ENCODE measurements at regions not wholly inside any gene's neighbourhood (a gene's known extent, or its start where the extent isn't known, plus 50 kb on each side); places are given as distances from the start of the nearest gene placed in this dataset.
"Not testable (repeated sequence)": the region's sequence is repeated elsewhere in the genome, so short reads cannot be mapped to it uniquely, and the experiment has no call there.

GRCh38 chr2:236354973-236355595 is 90.9 kb upstream of the ASB18 start:
- intact Hi-C loops (cut with micrococcal nuclease) = no loop called here
- H3K27me3 Mint-ChIP-seq (ENCODE audit: low read depth in 2 of 2) = peaks cover 8 to 9% of the 10 kb centered on the region in 2 donors
- ATAC-seq (no peak), DNase-seq (no peak)
- TF ChIP-seq, protein P1, sequence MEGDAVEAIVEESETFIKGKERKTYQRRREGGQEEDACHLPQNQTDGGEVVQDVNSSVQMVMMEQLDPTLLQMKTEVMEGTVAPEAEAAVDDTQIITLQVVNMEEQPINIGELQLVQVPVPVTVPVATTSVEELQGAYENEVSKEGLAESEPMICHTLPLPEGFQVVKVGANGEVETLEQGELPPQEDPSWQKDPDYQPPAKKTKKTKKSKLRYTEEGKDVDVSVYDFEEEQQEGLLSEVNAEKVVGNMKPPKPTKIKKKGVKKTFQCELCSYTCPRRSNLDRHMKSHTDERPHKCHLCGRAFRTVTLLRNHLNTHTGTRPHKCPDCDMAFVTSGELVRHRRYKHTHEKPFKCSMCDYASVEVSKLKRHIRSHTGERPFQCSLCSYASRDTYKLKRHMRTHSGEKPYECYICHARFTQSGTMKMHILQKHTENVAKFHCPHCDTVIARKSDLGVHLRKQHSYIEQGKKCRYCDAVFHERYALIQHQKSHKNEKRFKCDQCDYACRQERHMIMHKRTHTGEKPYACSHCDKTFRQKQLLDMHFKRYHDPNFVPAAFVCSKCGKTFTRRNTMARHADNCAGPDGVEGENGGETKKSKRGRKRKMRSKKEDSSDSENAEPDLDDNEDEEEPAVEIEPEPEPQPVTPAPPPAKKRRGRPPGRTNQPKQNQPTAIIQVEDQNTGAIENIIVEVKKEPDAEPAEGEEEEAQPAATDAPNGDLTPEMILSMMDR (IDR thresholded peaks at IDR 0.05) = no peak
- Histone ChIP-seq H3K27ac (ENCODE audit: low read length) (no peak overlapping the region), H3K36me3 (ENCODE audit: control insufficient read depth, insufficient read depth, low read length) (no peaks in the 10 kb centered on the region), H3K27me3 (ENCODE audit: control insufficient read depth, insufficient read depth, low read length) (peaks cover 2% of the 10 kb centered on the region), H3K4me3 (ENCODE audit: low read length) (no peak overlapping the region), H3K4me1 (ENCODE audit: control insufficient read depth, insufficient read depth, low read length) (peaks cover 7% of the 10 kb centered on the region), H3K9me3 (ENCODE audit: control insufficient read depth, insufficient read depth, low read length) (no peaks in the 10 kb centered on the region)
- H3K4me1 Mint-ChIP-seq = peaks cover 14% of the 10 kb centered on the region in 2 donors
- H3K4me3 Mint-ChIP-seq = no peak overlapping the region
- H3K27ac Mint-ChIP-seq = no peak overlapping the region
- WGBS (ENCODE audit: insufficient coverage) = 92% methylated on average over 21 of the region's 21 CpGs
- no peaks in the 10 kb centered on the region for H3K36me3 Mint-ChIP-seq
- no peaks in the 10 kb centered on the region for H3K9me3 Mint-ChIP-seq

- peaks cover 7% of the 10 kb centered on the region for H3K4me1 ChIP-seq (ENCODE audit: control insufficient read depth, insufficient read depth, low read length)
- DNase-seq (no peak), ATAC-seq (no peak)
- intact Hi-C loops (cut with micrococcal nuclease) = no loop called here
- no peaks in the 10 kb centered on the region for H3K36me3 ChIP-seq (ENCODE audit: control insufficient read depth, insufficient read depth, low read length)
- H3K27ac ChIP-seq (ENCODE audit: low read length) = no peak overlapping the region
- H3K9me3 ChIP-seq (ENCODE audit: control insufficient read depth, insufficient read depth, low read length) = no peaks in the 10 kb centered on the region
- no peaks in the 10 kb centered on the region for H3K36me3 Mint-ChIP-seq
- no peak overlapping the region for H3K27ac Mint-ChIP-seq
- H3K27me3 Mint-ChIP-seq (ENCODE audit: low read depth in 2 of 2) = peaks cover 8 to 9% of the 10 kb centered on the region in 2 donors
- WGBS (ENCODE audit: insufficient coverage) = 90% methylated on average over 7 of the region's 9 CpGs
- H3K4me1 Mint-ChIP-seq = peaks cover 14% of the 10 kb centered on the region in 2 donors
- TF ChIP-seq, protein P1 (IDR thresholded peaks at IDR 0.05) = no peak
- no peak overlapping the region for H3K4me3 Mint-ChIP-seq
- H3K9me3 Mint-ChIP-seq = no peaks in the 10 kb centered on the region
- H3K4me3 ChIP-seq (ENCODE audit: low read length) = no peak overlapping the region
- H3K27me3 ChIP-seq (ENCODE audit: control insufficient read depth, insufficient read depth, low read length) = peaks cover 2% of the 10 kb centered on the region
Observed at GRCh38 chr2:236355911-236356310, 91.7 kb upstream of the ASB18 start.

DNA sequence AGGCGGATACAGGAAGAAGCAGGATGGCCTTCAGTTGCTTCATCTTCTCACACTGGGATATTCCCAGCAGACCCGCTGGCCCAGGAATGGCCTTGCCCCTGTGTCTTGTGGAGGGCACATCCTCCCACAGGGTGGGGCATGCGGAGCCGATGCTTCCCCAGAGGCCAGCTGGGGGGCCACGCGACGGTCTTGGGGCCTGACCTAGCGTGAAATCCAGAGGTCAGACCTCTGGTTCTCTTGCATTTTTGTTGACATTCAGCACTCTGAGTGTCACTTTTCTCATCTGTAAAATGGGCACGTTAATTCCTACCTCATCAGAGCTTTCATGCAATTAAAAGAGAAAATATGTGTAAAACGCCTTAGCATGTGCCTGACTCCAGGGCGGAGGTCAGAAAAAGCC is 92.1 kb upstream of the ASB18 start:
- H3K27me3 ChIP-seq (ENCODE audit: control insufficient read depth, insufficient read depth, low read length); intact Hi-C loops (cut with micrococcal nuclease); DNase-seq; H3K4me3 ChIP-seq (ENCODE audit: low read length); H3K36me3 Mint-ChIP-seq; H3K27me3 Mint-ChIP-seq (ENCODE audit: low read depth in 2 of 2); H3K27ac Mint-ChIP-seq; ATAC-seq; H3K36me3 ChIP-seq (ENCODE audit: control insufficient read depth, insufficient read depth, low read length); H3K27ac ChIP-seq (ENCODE audit: low read length); H3K9me3 ChIP-seq (ENCODE audit: control insufficient read depth, insufficient read depth, low read length); H3K4me1 ChIP-seq (ENCODE audit: control insufficient read depth, insufficient read depth, low read length); H3K4me3 Mint-ChIP-seq; H3K9me3 Mint-ChIP-seq: not testable (repeated sequence)
- 98% methylated on average over 6 of the region's 11 CpGs for WGBS (ENCODE audit: insufficient coverage)
- H3K4me1 Mint-ChIP-seq = peaks cover 14% of the 10 kb centered on the region in 2 donors

- H3K4me3 ChIP-seq (ENCODE audit: low read length); H3K36me3 ChIP-seq (ENCODE audit: control insufficient read depth, insufficient read depth, low read length); H3K9me3 Mint-ChIP-seq; H3K9me3 ChIP-seq (ENCODE audit: control insufficient read depth, insufficient read depth, low read length); H3K4me1 Mint-ChIP-seq; H3K27me3 Mint-ChIP-seq (ENCODE audit: low read depth in 2 of 2); H3K4me3 Mint-ChIP-seq; H3K4me1 ChIP-seq (ENCODE audit: control insufficient read depth, insufficient read depth, low read length); H3K36me3 Mint-ChIP-seq; ATAC-seq; intact Hi-C loops (cut with micrococcal nuclease); H3K27ac ChIP-seq (ENCODE audit: low read length); H3K27me3 ChIP-seq (ENCODE audit: control insufficient read depth, insufficient read depth, low read length); H3K27ac Mint-ChIP-seq; DNase-seq: not testable (repeated sequence)
- no CpG with 5 or more reads among the region's 10 CpGs for WGBS (ENCODE audit: insufficient coverage)
Observed at GRCh38 chr2:236358482-236358881, 94.3 kb upstream of the ASB18 start.
